Liver (tissue), 8 donors: ENCODE measurements at regions not wholly inside any gene's neighbourhood (a gene's known extent, or its start where the extent isn't known, plus 50 kb on each side); places are given as distances from the start of the nearest gene placed in this dataset.
A peak's percentile ranks its signal among the peaks of the same experiment; 100 is the strongest.
"Not testable (repeated sequence)": the region's sequence is repeated elsewhere in the genome, so short reads cannot be mapped to it uniquely, and the experiment has no call there.

Source experiments
- DNase-seq: peaks from one replicate; pipeline ENCODE4 v3.0.0-alpha.2; 2017; ENCODE audit warnings: low spot score
- H3K27ac ChIP-seq, 2 donors: one replicate each; pipeline ENCODE4 v1.7.0; 2013; ENCODE audit warnings: inconsistent platforms in 2 of 2, low read length in 2 of 2, control low read depth in 1 of 2, low read depth in 1 of 2, mild to moderate bottlenecking in 1 of 2
- H3K27me3 ChIP-seq, 4 donors: one replicate each; pipeline versions ENCODE4 v1.6.1 to v1.7.0; 2013; ENCODE audit warnings: low read length in 3 of 4, inconsistent platforms in 1 of 4, mild to moderate bottlenecking in 1 of 4, moderate library complexity in 1 of 4; ENCODE audit not compliant: control insufficient read depth in 4 of 4, insufficient read depth in 4 of 4
- H3K36me3 ChIP-seq, 4 donors: one replicate each; pipeline versions ENCODE4 v1.6.1 to v1.7.0; 2013; ENCODE audit warnings: low read length in 3 of 4, mild to moderate bottlenecking in 3 of 4, low read depth in 1 of 4, moderate library complexity in 1 of 4; ENCODE audit not compliant: control insufficient read depth in 4 of 4, insufficient read depth in 3 of 4
- H3K4me1 ChIP-seq, 4 donors: one replicate each; pipeline versions ENCODE4 v1.6.1 to v1.7.0; 2013; ENCODE audit warnings: low read length in 3 of 4, mild to moderate bottlenecking in 3 of 4, moderate library complexity in 1 of 4; ENCODE audit not compliant: control insufficient read depth in 4 of 4, insufficient read depth in 4 of 4
- H3K4me3 ChIP-seq, 3 donors: one replicate each; pipeline versions ENCODE4 v1.6.1 to v1.7.0; 2013; ENCODE audit warnings: low read length in 3 of 3, control low read depth in 1 of 3, low read depth in 1 of 3, mild to moderate bottlenecking in 1 of 3
- H3K9ac ChIP-seq, 2 donors: one replicate each; pipeline ENCODE4 v1.7.0; 2013; ENCODE audit warnings: low read length in 2 of 2, mild to moderate bottlenecking in 2 of 2, moderate library complexity in 2 of 2, control low read depth in 1 of 2, low read depth in 1 of 2
- H3K9me3 ChIP-seq, 4 donors: one replicate each; pipeline versions ENCODE4 v1.6.1 to v1.7.0; 2013; ENCODE audit warnings: low read length in 3 of 4; ENCODE audit not compliant: control insufficient read depth in 4 of 4
- RAD21 ChIP-seq, 2 donors: IDR thresholded peaks; 2 replicates each; pipeline ENCODE4 v1.6.1; 2016; ENCODE audit warnings: antibody characterized with exemption in 2 of 2, mild to moderate bottlenecking in 2 of 2
- WGBS: extraction: QIAGEN DNeasy Blood & Tissue Kit; methylation state at CpG from one replicate; pipeline ENCODE4 v1.1.7; 2013; 5-methylcytosine and 5-hydroxymethylcytosine counted together
- TF ChIP-seq, protein P1 (sequence below): fragments of 150-350 bp; IDR thresholded peaks from 2 replicates; pipeline ENCODE4 v1.5.1; 2017; ENCODE audit warnings: improper control_type of control experiment, low read depth, low read length; ENCODE audit not compliant: missing input control
- donor health status: healthy.
- donor health status: healthy.
- donor health status: healthy.
- donor health status: healthy.
- donor health status: healthy.

DNA sequence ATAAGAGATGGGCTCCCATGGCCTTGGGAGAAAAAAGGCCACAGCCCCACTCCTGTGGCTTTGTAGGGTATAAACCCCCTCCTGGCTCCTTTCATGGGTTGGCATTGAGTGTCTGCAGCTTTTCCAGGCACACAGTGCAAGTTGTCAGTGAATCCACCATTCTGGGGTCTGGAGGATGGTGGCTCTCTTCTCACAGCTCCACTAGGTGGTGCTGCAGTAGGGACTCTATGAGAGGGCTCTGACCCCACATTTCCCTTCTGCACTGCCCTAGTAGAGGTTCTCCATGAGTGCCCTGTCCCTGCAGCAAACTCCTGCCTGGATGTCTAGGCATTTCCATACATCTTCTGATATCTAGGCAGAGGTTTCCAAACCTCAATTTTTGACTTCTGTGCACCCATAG lies 136.5 kb upstream of the FRG2C start:
- not testable (repeated sequence) for H3K27me3 ChIP-seq, H3K4me1 ChIP-seq, H3K27ac ChIP-seq, H3K4me3 ChIP-seq, DNase-seq, H3K9me3 ChIP-seq, H3K9ac ChIP-seq, H3K36me3 ChIP-seq

DNA sequence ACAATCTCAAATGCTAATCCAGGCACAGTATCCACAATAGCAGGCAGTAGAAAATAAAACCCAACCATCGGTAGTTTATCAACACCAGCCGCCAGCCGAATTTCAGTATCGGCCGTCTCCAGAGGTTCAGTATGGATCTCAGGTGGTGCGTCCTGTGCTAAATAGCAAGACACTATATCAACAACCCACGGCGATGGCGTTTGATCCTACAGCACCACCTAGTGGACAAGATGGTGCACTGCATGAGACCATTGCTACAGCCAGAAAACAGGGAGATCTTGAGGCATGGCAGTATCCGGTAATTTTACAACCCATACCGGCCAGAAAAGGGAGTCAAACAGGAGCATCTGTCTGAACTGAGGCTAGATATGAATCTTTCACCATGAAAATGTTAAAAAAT lies 112.0 kb upstream of the FRG2C start:
- TF ChIP-seq RAD21 (IDR thresholded peaks at IDR 0.05) = peak in 1 of 2 donors; percentile 73
- TF ChIP-seq, protein P1, sequence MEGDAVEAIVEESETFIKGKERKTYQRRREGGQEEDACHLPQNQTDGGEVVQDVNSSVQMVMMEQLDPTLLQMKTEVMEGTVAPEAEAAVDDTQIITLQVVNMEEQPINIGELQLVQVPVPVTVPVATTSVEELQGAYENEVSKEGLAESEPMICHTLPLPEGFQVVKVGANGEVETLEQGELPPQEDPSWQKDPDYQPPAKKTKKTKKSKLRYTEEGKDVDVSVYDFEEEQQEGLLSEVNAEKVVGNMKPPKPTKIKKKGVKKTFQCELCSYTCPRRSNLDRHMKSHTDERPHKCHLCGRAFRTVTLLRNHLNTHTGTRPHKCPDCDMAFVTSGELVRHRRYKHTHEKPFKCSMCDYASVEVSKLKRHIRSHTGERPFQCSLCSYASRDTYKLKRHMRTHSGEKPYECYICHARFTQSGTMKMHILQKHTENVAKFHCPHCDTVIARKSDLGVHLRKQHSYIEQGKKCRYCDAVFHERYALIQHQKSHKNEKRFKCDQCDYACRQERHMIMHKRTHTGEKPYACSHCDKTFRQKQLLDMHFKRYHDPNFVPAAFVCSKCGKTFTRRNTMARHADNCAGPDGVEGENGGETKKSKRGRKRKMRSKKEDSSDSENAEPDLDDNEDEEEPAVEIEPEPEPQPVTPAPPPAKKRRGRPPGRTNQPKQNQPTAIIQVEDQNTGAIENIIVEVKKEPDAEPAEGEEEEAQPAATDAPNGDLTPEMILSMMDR = peak; percentile 36
- peaks cover 0 to 10% (median 0%) of the 10 kb centered on the region in 4 donors for H3K9me3 ChIP-seq
- not testable (repeated sequence) for H3K9ac ChIP-seq, H3K4me3 ChIP-seq, H3K4me1 ChIP-seq, H3K36me3 ChIP-seq, H3K27ac ChIP-seq, H3K27me3 ChIP-seq
- WGBS = 49% methylated on average over 11 of the region's 11 CpGs
- DNase-seq = peak; percentile 34

DNA sequence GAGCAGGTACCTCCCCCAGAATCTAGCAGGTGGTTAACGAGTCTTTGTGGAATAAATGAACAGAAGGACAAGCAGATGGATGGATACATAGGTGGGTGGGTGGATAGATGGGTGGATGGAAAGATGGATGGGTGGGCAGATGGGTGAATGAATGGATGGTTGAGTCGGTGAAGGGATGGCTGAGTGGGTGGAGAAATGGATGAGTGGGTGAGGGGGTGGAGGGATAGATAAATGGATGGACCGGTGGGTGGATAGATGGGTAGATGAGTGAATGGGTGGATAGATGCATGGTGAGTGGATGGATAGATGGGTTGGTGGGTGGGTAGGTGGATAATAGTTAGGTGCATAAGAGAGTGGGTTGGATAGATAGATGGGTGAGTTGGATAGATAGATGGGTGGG lies 99.7 kb upstream of the FRG2C start:
- DNase-seq, H3K9ac ChIP-seq, H3K4me1 ChIP-seq, H3K27ac ChIP-seq, H3K9me3 ChIP-seq, H3K27me3 ChIP-seq, H3K4me3 ChIP-seq, H3K36me3 ChIP-seq: not testable (repeated sequence)
- 79% methylated on average over 3 of the region's 3 CpGs for WGBS

DNA sequence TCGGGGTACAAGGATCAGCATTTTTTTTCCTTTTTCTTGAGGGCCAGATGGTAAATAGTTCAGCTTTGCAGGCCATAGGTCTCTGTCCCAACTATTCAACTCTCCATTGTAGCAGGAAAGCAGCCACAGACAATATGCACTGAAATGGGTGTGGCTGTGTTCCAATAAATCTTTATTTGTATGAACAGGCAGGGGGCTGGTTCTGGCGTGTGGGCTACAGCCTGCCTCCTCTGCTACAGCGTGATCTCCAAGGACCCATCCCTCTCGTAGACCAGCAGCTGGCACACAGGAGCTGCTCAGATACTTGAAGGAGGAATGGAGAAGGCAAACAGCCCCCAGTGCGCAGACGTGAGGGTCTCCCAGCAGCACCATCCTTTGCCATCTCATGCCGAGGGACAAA lies 91.8 kb upstream of the FRG2C start:
- DNase-seq, H3K27me3 ChIP-seq, H3K27ac ChIP-seq, H3K9ac ChIP-seq, H3K9me3 ChIP-seq, H3K4me1 ChIP-seq, H3K4me3 ChIP-seq, H3K36me3 ChIP-seq: not testable (repeated sequence)
- WGBS = 65% methylated on average over 7 of the region's 7 CpGs

DNA sequence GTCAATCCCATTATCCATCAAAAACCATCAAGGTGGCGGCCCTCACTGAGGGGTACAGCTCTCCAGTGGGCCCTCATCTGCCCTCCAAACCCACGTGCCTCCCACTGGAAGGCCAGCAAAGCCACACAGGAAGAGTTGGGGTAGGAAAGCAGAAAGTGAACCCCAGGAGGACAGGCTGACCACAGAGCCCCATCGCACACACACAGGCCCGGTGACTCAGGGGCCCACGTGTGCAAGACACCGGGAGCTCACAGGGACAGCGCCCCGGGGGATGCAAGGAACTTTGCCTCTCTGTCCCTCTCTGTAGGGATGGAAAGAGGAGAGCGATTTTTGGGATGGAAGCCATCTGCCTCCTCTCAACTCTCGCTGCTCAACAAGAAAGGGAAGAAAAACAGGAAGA lies 85.0 kb upstream of the FRG2C start:
- not testable (repeated sequence) for H3K27me3 ChIP-seq, H3K9me3 ChIP-seq, H3K9ac ChIP-seq, H3K4me3 ChIP-seq, DNase-seq, H3K36me3 ChIP-seq, H3K27ac ChIP-seq, H3K4me1 ChIP-seq
- 42% methylated on average over 10 of the region's 10 CpGs for WGBS

DNA sequence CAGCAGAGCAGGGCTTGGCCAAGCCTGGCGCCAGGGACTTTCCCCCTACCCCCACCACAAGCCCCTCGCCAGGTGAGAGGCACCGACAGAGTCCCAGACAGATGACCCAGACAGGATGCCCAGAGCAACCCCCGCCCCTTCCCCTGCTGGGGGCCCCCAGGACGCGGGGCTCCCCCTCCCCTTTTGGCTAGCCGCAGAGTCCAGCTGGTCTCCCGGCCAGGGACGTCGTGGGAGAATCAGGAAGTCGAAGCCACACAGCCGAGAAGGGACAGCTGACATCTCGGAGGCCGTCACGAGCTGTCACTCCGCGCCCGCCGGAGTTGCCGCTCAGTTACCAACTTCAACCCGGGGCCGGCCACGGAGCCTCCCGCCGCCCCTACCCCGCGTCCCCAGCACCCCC lies 84.6 kb upstream of the FRG2C start:
- not testable (repeated sequence) for H3K36me3 ChIP-seq, H3K9me3 ChIP-seq, DNase-seq, H3K9ac ChIP-seq, H3K4me1 ChIP-seq, H3K27ac ChIP-seq, H3K27me3 ChIP-seq
- 7% methylated on average over 27 of the region's 27 CpGs for WGBS
- peak overlapping the region in 1 of 3 donors; percentile 51 for H3K4me3 ChIP-seq
